PC-3 (cell line): ENCODE measurements at regions not wholly inside any gene's neighbourhood (a gene's known extent, or its start where the extent isn't known, plus 50 kb on each side); places are given as distances from the start of the nearest gene placed in this dataset.

Source experiments
- EZH2 ChIP-seq: fragments of 300-600 bp; sonication (generic); IDR thresholded peaks from one replicate; pipeline ENCODE4 v1.6.1; 2017; ENCODE audit warnings: antibody characterized with exemption, mild to moderate bottlenecking, low read length; ENCODE audit not compliant: unreplicated experiment
- EZH2phosphoT487 ChIP-seq: fragments of 300-600 bp; sonication (generic); IDR thresholded peaks from 2 replicates; pipeline ENCODE4 v1.6.1; 2018; ENCODE audit warnings: mild to moderate bottlenecking, antibody characterized with exemption, low read length, borderline replicate concordance
- TF ChIP-seq, protein P1 (sequence below): fragments of 300-600 bp; sonication (generic); conservative IDR thresholded peaks from 2 replicates; pipeline ENCODE4 v1.5.1; 2017; ENCODE audit warnings: antibody characterized with exemption, low read depth, mild to moderate bottlenecking, low read length

DNA sequence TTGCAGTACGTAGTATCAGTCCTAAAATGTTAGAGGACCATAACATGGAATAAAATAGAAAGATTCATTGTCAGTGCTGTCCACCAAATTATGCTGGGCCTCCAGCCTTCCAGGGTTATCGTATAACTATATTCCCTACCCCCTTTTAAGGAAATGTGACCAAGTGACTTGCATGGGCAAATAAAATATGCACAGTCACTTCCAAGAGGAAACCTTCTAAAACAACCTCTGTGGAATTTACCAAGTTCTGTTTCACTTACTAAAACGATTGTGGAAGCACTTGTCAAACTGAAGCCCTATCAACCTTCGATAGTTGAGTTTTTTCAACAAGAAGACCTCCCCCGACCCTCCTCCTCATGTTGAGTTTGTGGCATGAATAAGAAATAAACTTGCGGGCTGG is 345.4 kb upstream of the C16orf82 start:
- TF ChIP-seq, protein P1, sequence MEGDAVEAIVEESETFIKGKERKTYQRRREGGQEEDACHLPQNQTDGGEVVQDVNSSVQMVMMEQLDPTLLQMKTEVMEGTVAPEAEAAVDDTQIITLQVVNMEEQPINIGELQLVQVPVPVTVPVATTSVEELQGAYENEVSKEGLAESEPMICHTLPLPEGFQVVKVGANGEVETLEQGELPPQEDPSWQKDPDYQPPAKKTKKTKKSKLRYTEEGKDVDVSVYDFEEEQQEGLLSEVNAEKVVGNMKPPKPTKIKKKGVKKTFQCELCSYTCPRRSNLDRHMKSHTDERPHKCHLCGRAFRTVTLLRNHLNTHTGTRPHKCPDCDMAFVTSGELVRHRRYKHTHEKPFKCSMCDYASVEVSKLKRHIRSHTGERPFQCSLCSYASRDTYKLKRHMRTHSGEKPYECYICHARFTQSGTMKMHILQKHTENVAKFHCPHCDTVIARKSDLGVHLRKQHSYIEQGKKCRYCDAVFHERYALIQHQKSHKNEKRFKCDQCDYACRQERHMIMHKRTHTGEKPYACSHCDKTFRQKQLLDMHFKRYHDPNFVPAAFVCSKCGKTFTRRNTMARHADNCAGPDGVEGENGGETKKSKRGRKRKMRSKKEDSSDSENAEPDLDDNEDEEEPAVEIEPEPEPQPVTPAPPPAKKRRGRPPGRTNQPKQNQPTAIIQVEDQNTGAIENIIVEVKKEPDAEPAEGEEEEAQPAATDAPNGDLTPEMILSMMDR: no peak
- TF ChIP-seq EZH2: no peak
- TF ChIP-seq EZH2phosphoT487: no peak
